ENCODE measurements at regions not wholly inside any gene's neighbourhood (a gene's known extent, or its start where the extent isn't known, plus 50 kb on each side); places are given as distances from the start of the nearest gene placed in this dataset.

GRCh38 chr13:67735651-67736050 lies 505.5 kb upstream of the PCDH9 start:
- CTCF ChIA-PET = no interaction called here
- DNase-seq (ENCODE audit: low read depth in 1 of 2, low spot score in 1 of 2) (no peak), FAIRE-seq (no peak), ATAC-seq (no peak)
- 74% methylated on average over 1 of the region's 1 CpG for WGBS (ENCODE audit: missing lambda C conversion rate)
- H3K4me2 ChIP-seq = no peak overlapping the region
- H3K4me3 ChIP-seq = no peak overlapping the region
- H3K9me3 ChIP-seq = no peaks in the 10 kb centered on the region
- no peak overlapping the region for H3K27ac ChIP-seq
- 0 out of 3 replicates have a peak, but pooled peaks cover 3% of the 10 kb centered on the region for H3K4me1 ChIP-seq
- POLR2A ChIA-PET = no interaction called here
- TF ChIP-seq KDM1A (IDR thresholded peaks at IDR 0.05; ENCODE audit: low read depth) (no peak), FOSB (CRISPR knock-in tag; IDR thresholded peaks at IDR 0.05) (no peak), ZC3H11A (IDR thresholded peaks at IDR 0.05) (no peak), NR3C1 (IDR thresholded peaks at IDR 0.05) (no peak), TP53 (CRISPR knock-in tag; IDR thresholded peaks at IDR 0.05) (no peak), HOXA7 (CRISPR knock-in tag; IDR thresholded peaks at IDR 0.05) (no peak), PBX3 (IDR thresholded peaks at IDR 0.05) (no peak), POLR2A (IDR thresholded peaks at IDR 0.05; ENCODE audit: low read length) (no peak), MAX (IDR thresholded peaks at IDR 0.05) (no peak), RCOR1 (IDR thresholded peaks at IDR 0.05; ENCODE audit: low read depth, low read length) (no peak), BCL3 (IDR thresholded peaks at IDR 0.05) (no peak), ESRRA (IDR thresholded peaks at IDR 0.05; ENCODE audit: borderline replicate concordance, low read length) (no peak), EP300 (IDR thresholded peaks at IDR 0.05) (no peak), ELK1 (IDR thresholded peaks at IDR 0.05; ENCODE audit: low read depth, low read length) (no peak), JUNB (IDR thresholded peaks at IDR 0.05) (no peak)
- TF ChIP-seq, protein P1, sequence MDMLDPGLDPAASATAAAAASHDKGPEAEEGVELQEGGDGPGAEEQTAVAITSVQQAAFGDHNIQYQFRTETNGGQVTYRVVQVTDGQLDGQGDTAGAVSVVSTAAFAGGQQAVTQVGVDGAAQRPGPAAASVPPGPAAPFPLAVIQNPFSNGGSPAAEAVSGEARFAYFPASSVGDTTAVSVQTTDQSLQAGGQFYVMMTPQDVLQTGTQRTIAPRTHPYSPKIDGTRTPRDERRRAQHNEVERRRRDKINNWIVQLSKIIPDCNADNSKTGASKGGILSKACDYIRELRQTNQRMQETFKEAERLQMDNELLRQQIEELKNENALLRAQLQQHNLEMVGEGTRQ (IDR thresholded peaks at IDR 0.05) = no peak

DNA sequence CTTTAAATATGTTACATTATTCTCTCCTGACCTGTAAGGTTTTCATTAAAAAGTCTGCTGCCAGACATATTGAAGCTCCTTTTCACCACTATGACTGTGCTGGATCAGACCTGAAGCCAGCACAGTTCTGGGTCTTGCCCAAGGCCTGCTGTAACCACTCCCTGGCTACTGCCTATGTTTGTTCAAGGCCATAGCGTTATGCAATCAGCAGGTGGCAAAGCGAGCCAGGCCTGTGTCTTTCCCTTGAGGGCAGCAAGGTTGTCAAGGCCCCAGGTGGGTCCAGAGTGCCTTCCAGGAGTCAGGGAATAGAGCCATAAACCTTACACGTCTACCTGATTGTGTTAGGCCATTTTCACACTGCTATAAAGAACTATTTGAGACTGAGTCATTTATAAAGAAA lies 496.8 kb upstream of the PCDH9 start:
- Histone ChIP-seq H3K9me3 (peaks cover 5% of the 10 kb centered on the region; the same call in 1 of the 3 replicates), H3K4me2 (no peak overlapping the region), H3K27ac (no peak overlapping the region), H3K4me1 (no peaks in the 10 kb centered on the region), H3K4me3 (no peak overlapping the region)
- DNase-seq (ENCODE audit: low read depth in 1 of 2, low spot score in 1 of 2) (no peak), FAIRE-seq (no peak), ATAC-seq (no peak)
- WGBS (ENCODE audit: missing lambda C conversion rate) = 4% methylated on average over 3 of the region's 3 CpGs
- TF ChIP-seq ESRRA (IDR thresholded peaks at IDR 0.05; ENCODE audit: borderline replicate concordance, low read length) (no peak), MAX (IDR thresholded peaks at IDR 0.05) (no peak), ELK1 (IDR thresholded peaks at IDR 0.05; ENCODE audit: low read depth, low read length) (no peak)
- ChIA-PET POLR2A (no interaction called here), CTCF (no interaction called here)

- TF ChIP-seq JUNB (IDR thresholded peaks at IDR 0.05) = no peak
- no peak for TF ChIP-seq EP300 (IDR thresholded peaks at IDR 0.05)
- TF ChIP-seq HES2 (IDR thresholded peaks at IDR 0.05) = no peak
- no peak for TF ChIP-seq CBX8 (IDR thresholded peaks at IDR 0.05)
- no peak for TF ChIP-seq BHLHE40 (IDR thresholded peaks at IDR 0.05; ENCODE audit: low read depth, low read length)
- TF ChIP-seq HDAC2 (IDR thresholded peaks at IDR 0.05) = no peak
- no peak for TF ChIP-seq ZC3H11A (IDR thresholded peaks at IDR 0.05)
- no peak for TF ChIP-seq GATA3 (IDR thresholded peaks at IDR 0.05; ENCODE audit: borderline replicate concordance)
- FAIRE-seq (no peak), DNase-seq (ENCODE audit: low read depth in 1 of 2, low spot score in 1 of 2) (no peak), ATAC-seq (no peak)
- Histone ChIP-seq H3K4me2 (no peak overlapping the region), H3K4me1 (no peaks in the 10 kb centered on the region), H3K27ac (no peak overlapping the region), H3K9me3 (peaks cover 5% of the 10 kb centered on the region; the same call in 1 of the 3 replicates), H3K4me3 (no peak overlapping the region)
- POLR2A ChIA-PET = no interaction called here
- CTCF ChIA-PET = no interaction called here
- 38% methylated on average over 2 of the region's 2 CpGs for WGBS (ENCODE audit: missing lambda C conversion rate)
Measured at GRCh38 chr13:67725999-67726398, 495.9 kb upstream of the PCDH9 start.
